H1 (cell line): ENCODE measurements at regions not wholly inside any gene's neighbourhood (a gene's known extent, or its start where the extent isn't known, plus 50 kb on each side); places are given as distances from the start of the nearest gene placed in this dataset.

Experiments
- CBX5 ChIP-seq: fragments of 300-800, 300-1000 bp; sonication (generic); IDR thresholded peaks from 2 replicates; pipeline ENCODE4 v1.7.1; 2016; ENCODE audit warnings: antibody characterized with exemption, low read length, low read depth
- RAD21 ChIP-seq, 2 experiments: IDR thresholded peaks in 1 of 2; conservative IDR thresholded peaks in 1 of 2; 2 replicates each; pipeline ENCODE4 v1.6.1; 2011; ENCODE audit warnings: low read depth in 2 of 2, low read length in 2 of 2, improper control_type of control experiment in 1 of 2, inconsistent platforms in 1 of 2, mild to moderate bottlenecking in 1 of 2, moderate library complexity in 1 of 2
- TF ChIP-seq, protein P1 (sequence below): fragments of 300-600 bp; sonication (generic); IDR thresholded peaks from 2 replicates; pipeline ENCODE4 v1.7.1; 2012; ENCODE audit warnings: low read length, moderate library complexity, mild to moderate bottlenecking, inconsistent platforms; ENCODE audit not compliant: insufficient replicate concordance

DNA sequence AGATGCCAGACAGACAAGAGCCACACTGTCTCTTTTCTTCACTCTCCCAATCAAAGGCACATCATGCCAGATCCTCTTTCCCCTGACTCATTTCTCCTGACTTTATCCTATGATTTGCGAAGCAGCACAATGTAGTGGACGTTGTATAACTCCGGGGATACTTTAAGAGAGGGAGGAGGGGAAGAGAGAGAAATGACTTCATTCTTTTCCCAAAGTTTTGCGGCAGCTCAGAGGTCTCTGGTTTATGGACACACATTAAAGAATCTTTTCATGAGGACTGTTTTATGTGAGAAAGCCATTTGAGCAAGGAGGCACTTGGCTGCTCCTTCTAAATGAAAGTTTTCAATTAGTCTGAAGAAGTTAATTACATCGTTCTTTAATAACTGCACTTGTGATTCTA lies 75.1 kb upstream of the MC3R start (continued):
- TF ChIP-seq, protein P1, sequence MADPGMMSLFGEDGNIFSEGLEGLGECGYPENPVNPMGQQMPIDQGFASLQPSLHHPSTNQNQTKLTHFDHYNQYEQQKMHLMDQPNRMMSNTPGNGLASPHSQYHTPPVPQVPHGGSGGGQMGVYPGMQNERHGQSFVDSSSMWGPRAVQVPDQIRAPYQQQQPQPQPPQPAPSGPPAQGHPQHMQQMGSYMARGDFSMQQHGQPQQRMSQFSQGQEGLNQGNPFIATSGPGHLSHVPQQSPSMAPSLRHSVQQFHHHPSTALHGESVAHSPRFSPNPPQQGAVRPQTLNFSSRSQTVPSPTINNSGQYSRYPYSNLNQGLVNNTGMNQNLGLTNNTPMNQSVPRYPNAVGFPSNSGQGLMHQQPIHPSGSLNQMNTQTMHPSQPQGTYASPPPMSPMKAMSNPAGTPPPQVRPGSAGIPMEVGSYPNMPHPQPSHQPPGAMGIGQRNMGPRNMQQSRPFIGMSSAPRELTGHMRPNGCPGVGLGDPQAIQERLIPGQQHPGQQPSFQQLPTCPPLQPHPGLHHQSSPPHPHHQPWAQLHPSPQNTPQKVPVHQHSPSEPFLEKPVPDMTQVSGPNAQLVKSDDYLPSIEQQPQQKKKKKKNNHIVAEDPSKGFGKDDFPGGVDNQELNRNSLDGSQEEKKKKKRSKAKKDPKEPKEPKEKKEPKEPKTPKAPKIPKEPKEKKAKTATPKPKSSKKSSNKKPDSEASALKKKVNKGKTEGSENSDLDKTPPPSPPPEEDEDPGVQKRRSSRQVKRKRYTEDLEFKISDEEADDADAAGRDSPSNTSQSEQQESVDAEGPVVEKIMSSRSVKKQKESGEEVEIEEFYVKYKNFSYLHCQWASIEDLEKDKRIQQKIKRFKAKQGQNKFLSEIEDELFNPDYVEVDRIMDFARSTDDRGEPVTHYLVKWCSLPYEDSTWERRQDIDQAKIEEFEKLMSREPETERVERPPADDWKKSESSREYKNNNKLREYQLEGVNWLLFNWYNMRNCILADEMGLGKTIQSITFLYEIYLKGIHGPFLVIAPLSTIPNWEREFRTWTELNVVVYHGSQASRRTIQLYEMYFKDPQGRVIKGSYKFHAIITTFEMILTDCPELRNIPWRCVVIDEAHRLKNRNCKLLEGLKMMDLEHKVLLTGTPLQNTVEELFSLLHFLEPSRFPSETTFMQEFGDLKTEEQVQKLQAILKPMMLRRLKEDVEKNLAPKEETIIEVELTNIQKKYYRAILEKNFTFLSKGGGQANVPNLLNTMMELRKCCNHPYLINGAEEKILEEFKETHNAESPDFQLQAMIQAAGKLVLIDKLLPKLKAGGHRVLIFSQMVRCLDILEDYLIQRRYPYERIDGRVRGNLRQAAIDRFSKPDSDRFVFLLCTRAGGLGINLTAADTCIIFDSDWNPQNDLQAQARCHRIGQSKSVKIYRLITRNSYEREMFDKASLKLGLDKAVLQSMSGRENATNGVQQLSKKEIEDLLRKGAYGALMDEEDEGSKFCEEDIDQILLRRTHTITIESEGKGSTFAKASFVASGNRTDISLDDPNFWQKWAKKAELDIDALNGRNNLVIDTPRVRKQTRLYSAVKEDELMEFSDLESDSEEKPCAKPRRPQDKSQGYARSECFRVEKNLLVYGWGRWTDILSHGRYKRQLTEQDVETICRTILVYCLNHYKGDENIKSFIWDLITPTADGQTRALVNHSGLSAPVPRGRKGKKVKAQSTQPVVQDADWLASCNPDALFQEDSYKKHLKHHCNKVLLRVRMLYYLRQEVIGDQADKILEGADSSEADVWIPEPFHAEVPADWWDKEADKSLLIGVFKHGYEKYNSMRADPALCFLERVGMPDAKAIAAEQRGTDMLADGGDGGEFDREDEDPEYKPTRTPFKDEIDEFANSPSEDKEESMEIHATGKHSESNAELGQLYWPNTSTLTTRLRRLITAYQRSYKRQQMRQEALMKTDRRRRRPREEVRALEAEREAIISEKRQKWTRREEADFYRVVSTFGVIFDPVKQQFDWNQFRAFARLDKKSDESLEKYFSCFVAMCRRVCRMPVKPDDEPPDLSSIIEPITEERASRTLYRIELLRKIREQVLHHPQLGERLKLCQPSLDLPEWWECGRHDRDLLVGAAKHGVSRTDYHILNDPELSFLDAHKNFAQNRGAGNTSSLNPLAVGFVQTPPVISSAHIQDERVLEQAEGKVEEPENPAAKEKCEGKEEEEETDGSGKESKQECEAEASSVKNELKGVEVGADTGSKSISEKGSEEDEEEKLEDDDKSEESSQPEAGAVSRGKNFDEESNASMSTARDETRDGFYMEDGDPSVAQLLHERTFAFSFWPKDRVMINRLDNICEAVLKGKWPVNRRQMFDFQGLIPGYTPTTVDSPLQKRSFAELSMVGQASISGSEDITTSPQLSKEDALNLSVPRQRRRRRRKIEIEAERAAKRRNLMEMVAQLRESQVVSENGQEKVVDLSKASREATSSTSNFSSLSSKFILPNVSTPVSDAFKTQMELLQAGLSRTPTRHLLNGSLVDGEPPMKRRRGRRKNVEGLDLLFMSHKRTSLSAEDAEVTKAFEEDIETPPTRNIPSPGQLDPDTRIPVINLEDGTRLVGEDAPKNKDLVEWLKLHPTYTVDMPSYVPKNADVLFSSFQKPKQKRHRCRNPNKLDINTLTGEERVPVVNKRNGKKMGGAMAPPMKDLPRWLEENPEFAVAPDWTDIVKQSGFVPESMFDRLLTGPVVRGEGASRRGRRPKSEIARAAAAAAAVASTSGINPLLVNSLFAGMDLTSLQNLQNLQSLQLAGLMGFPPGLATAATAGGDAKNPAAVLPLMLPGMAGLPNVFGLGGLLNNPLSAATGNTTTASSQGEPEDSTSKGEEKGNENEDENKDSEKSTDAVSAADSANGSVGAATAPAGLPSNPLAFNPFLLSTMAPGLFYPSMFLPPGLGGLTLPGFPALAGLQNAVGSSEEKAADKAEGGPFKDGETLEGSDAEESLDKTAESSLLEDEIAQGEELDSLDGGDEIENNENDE = no peak
- TF ChIP-seq RAD21 (IDR thresholded peaks at IDR 0.05 in 1 of 2, conservative IDR thresholded peaks at IDR 0.05 in 1 of 2; ENCODE audit: low read depth in 2 of 2, low read length in 2 of 2) (no peak), CBX5 (no peak)
